Tibial nerve (tissue), 4 donors: ENCODE measurements at regions not wholly inside any gene's neighbourhood (a gene's known extent, or its start where the extent isn't known, plus 50 kb on each side); places are given as distances from the start of the nearest gene placed in this dataset.
"Not testable (repeated sequence)": the region's sequence is repeated elsewhere in the genome, so short reads cannot be mapped to it uniquely, and the experiment has no call there.

ENCODE experiments used
- DNase-seq, 2 donors: peaks; one replicate each; pipeline ENCODE4 v3.0.0-alpha.2; 2019; ENCODE audit warnings: low spot score in 2 of 2
- H3K27ac ChIP-seq, 4 donors: fragments of 200-600 bp; sonication (generic) in 3 of 4; one replicate each; pipeline ENCODE4 v1.5.1; 2017 to 2019; ENCODE audit warnings: mild to moderate bottlenecking in 1 of 4
- H3K27me3 ChIP-seq, 2 donors: fragments of 200-600 bp; sonication (generic) in 1 of 2; one replicate each; pipeline versions ENCODE4 v1.5.1 to v1.6.0; 2017 to 2019
- H3K36me3 ChIP-seq, 3 donors: fragments of 200-600 bp; sonication (generic); one replicate each; pipeline ENCODE4 v1.5.1; 2018 to 2019
- H3K4me1 ChIP-seq, 4 donors: fragments of 200-600 bp; sonication (generic) in 3 of 4; one replicate each; pipeline ENCODE4 v1.5.1; 2017 to 2019
- H3K4me3 ChIP-seq, 4 donors: fragments of 200-600 bp; sonication (generic) in 3 of 4; one replicate each; pipeline ENCODE4 v1.5.1; 2017 to 2019; ENCODE audit warnings: mild to moderate bottlenecking in 1 of 4, moderate library complexity in 1 of 4
- H3K9me3 ChIP-seq, 4 donors: fragments of 200-600 bp; sonication (generic) in 3 of 4; one replicate each; pipeline ENCODE4 v1.5.1; 2017 to 2019
- CTCF ChIP-seq, 5 experiments: fragments of 200-600 bp in 3 of 5; fragments of 450-650 bp in 2 of 5; sonication (generic) in 3 of 5; IDR thresholded peaks; one replicate each; pipeline ENCODE4 v1.5.1; 2016 to 2019; ENCODE audit warnings: antibody characterized with exemption in 5 of 5, mild to moderate bottlenecking in 3 of 5, moderate library complexity in 2 of 5
- EP300 ChIP-seq, 2 donors: sonication (generic); formaldehyde crosslinking; IDR thresholded peaks; one replicate each; pipeline ENCODE4 v1.6.1; 2017; ENCODE audit warnings: antibody characterized with exemption in 2 of 2, mild to moderate bottlenecking in 1 of 2
- POLR2A ChIP-seq, 2 donors: fragments of 450-650 bp; IDR thresholded peaks; one replicate each; pipeline ENCODE4 v1.6.1; 2017; ENCODE audit warnings: antibody characterized with exemption in 2 of 2, mild to moderate bottlenecking in 2 of 2, moderate library complexity in 2 of 2
- WGBS, 2 donors: methylation state at CpG; one replicate each; pipeline ENCODE4 v1.1.5; 2018; 5-methylcytosine and 5-hydroxymethylcytosine counted together

DNA sequence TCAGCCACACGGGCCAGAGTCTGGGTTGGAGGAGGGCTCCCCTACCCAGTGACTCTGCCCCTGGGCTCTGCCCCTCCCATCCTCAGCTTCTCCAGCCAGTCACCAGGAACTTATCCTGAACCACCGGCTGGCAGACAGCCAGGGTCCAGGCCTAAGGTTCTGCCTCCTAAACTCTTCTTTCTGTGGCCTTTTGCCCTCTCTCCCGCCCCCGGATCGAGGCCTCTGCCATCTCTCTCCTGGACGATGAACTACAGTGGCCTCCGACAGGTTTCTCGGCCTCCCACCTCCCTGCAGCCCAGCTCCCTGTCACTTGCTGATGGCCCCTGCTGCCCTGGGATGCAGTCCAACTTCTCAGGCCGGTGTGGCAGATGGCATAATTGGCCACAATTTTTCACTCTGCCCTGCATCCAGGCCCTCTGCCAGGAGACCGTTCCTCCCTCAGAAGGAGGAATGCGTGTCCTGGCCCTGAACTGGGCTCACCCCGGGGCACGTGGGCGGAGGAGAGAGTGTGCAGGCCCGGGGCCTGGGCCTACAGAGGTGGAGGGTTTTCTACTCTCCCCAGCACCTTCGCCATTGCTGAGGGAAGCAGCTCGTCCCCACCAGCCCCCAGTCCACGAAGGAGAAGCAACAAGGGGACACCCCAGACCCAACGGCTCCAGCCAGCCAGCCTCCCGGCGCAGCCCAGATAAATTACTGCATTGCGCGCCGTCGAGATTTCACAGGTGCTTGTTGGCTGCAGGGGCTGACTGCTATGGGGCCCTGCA lies 81.9 kb upstream of the LRPAP1 start:
- Histone ChIP-seq H3K4me3 (no peak overlapping the region), H3K27me3 (no peaks in the 10 kb centered on the region), H3K9me3 (peaks cover 0 to 6% (median 0%) of the 10 kb centered on the region in 4 donors), H3K36me3 (no peaks in the 10 kb centered on the region), H3K27ac (no peak overlapping the region), H3K4me1 (no peaks in the 10 kb centered on the region)
- 49 to 60% methylated on average over 17 to 20 of the region's 25 CpGs for WGBS, 2 donors
- no peak for DNase-seq
- no peak for TF ChIP-seq CTCF (IDR thresholded peaks at IDR 0.05)
- TF ChIP-seq EP300 (IDR thresholded peaks at IDR 0.05): no peak

- no peaks in the 10 kb centered on the region for H3K9me3 ChIP-seq
- H3K27ac ChIP-seq: no peak overlapping the region
- 100% methylated on average over 1 of the region's 1 CpG for WGBS, 2 donors
- no peaks in the 10 kb centered on the region for H3K4me1 ChIP-seq
- no peaks in the 10 kb centered on the region for H3K36me3 ChIP-seq
- H3K4me3 ChIP-seq: no peak overlapping the region
- no peak for DNase-seq
- TF ChIP-seq POLR2A (IDR thresholded peaks at IDR 0.05) (no peak), EP300 (IDR thresholded peaks at IDR 0.05) (no peak), CTCF (IDR thresholded peaks at IDR 0.05) (no peak)
- H3K27me3 ChIP-seq: no peaks in the 10 kb centered on the region
Observed at GRCh38 chr4:3612934-3613333, 80.7 kb upstream of the LRPAP1 start.

GRCh38 chr4:3612281-3612680 lies 80.1 kb upstream of the LRPAP1 start:
- Histone ChIP-seq H3K27me3 (no peaks in the 10 kb centered on the region), H3K4me1 (no peaks in the 10 kb centered on the region), H3K9me3 (no peaks in the 10 kb centered on the region), H3K27ac (no peak overlapping the region), H3K36me3 (no peaks in the 10 kb centered on the region), H3K4me3 (no peak overlapping the region)
- TF ChIP-seq EP300 (IDR thresholded peaks at IDR 0.05): no peak
- no peak for TF ChIP-seq POLR2A (IDR thresholded peaks at IDR 0.05)
- TF ChIP-seq CTCF (IDR thresholded peaks at IDR 0.05): no peak
- 83 to 84% methylated on average over 4 of the region's 4 CpGs for WGBS, 2 donors
- no peak for DNase-seq

GRCh38 chr4:3611778-3612177 lies 79.6 kb upstream of the LRPAP1 start:
- no peak for DNase-seq
- TF ChIP-seq CTCF (IDR thresholded peaks at IDR 0.05) (no peak), POLR2A (IDR thresholded peaks at IDR 0.05) (no peak), EP300 (IDR thresholded peaks at IDR 0.05) (no peak)
- H3K27ac ChIP-seq: no peak overlapping the region
- WGBS, 2 donors: 86 to 96% methylated on average over 12 to 14 of the region's 14 CpGs
- no peaks in the 10 kb centered on the region for H3K4me1 ChIP-seq
- no peak overlapping the region for H3K4me3 ChIP-seq
- no peaks in the 10 kb centered on the region for H3K9me3 ChIP-seq
- H3K36me3 ChIP-seq: no peaks in the 10 kb centered on the region
- H3K27me3 ChIP-seq: no peaks in the 10 kb centered on the region

DNA sequence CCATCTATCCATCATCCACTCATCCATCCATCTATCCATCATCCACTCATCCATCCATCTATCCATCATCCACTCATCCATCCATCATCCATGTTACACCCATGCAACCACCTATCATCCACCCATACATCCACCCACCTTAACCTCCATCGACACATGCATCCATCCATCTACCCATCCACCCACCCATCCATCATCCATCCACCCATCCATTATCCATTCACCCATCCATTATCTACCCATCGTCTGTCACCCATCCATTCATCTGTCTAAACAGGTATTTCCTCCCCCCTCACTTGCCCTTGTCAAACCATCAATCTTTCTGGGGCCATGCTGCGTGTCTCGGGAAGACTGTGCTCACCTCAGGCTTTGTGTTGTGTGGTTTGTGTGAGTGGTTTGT lies 78.6 kb upstream of the LRPAP1 start:
- H3K36me3 ChIP-seq, H3K4me3 ChIP-seq: not testable (repeated sequence)
- WGBS, 2 donors: 91 to 95% methylated on average over 4 of the region's 4 CpGs

DNA sequence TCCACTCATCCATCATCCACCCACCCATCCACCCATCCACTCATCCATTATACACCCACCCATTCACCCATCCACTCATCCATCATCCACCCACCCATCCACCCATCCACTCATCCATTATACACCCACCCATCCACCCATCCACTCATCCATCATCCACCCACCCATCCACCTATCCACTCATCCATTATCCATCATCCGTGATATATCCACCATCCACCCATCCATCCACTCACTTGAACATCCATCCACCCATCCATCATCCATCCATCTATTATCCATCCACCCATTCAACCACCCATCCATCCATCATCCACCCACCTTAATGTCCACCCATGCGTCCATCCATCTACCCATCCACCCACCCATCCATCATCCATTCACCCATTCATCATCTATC lies 77.7 kb upstream of the LRPAP1 start:
- not testable (repeated sequence) for H3K4me1 ChIP-seq, H3K9me3 ChIP-seq, H3K4me3 ChIP-seq, H3K27ac ChIP-seq, H3K27me3 ChIP-seq, DNase-seq, H3K36me3 ChIP-seq
- 94 to 98% methylated on average over 2 of the region's 2 CpGs for WGBS, 2 donors

More for the DNA sequence above, 78.6 kb upstream of the LRPAP1 start:
- H3K27ac ChIP-seq, H3K27me3 ChIP-seq, DNase-seq, H3K9me3 ChIP-seq, H3K4me1 ChIP-seq: not testable (repeated sequence)
